RPMI7951 (cell line): ENCODE measurements at regions not wholly inside any gene's neighbourhood (a gene's known extent, or its start where the extent isn't known, plus 50 kb on each side); places are given as distances from the start of the nearest gene placed in this dataset.

Experiments
- DNase-seq: peaks from one replicate; pipeline ENCODE4 v3.0.0-alpha.2; 2012; ENCODE audit warnings: low read depth

- DNase-seq, result no peak
Measured at GRCh38 chr2:217047209-217047608, 187.3 kb upstream of the TNP1 start.

- DNase-seq, result peak; percentile 38
Measured at GRCh38 chr2:217045700-217046475, 186.0 kb upstream of the TNP1 start.

- no peak for DNase-seq
Measured at GRCh38 chr2:217040099-217040498, 180.2 kb upstream of the TNP1 start.

- DNase-seq, result no peak
Measured at GRCh38 chr2:217038001-217038400, 178.1 kb upstream of the TNP1 start.

- DNase-seq, result no peak
Measured at GRCh38 chr2:217037353-217037752, 177.5 kb upstream of the TNP1 start.

GRCh38 chr2:217035967-217036366 lies 176.1 kb upstream of the TNP1 start:
- DNase-seq, result no peak

GRCh38 chr2:217033186-217033585 lies 173.3 kb upstream of the TNP1 start:
- DNase-seq, result no peak

- no peak for DNase-seq
Measured at GRCh38 chr2:217031445-217031844, 171.6 kb upstream of the TNP1 start.

GRCh38 chr2:217030081-217030480 lies 170.2 kb upstream of the TNP1 start:
- no peak for DNase-seq

- no peak for DNase-seq
Measured at GRCh38 chr2:217028128-217028527, 168.3 kb upstream of the TNP1 start.

- DNase-seq, result no peak
Measured at GRCh38 chr2:217027414-217027813, 167.6 kb upstream of the TNP1 start.

- no peak for DNase-seq
Measured at GRCh38 chr2:217026569-217026968, 166.7 kb upstream of the TNP1 start.

GRCh38 chr2:217026161-217026560 lies 166.3 kb upstream of the TNP1 start:
- DNase-seq, result no peak

GRCh38 chr2:217023611-217024010 lies 163.7 kb upstream of the TNP1 start:
- no peak for DNase-seq

- no peak for DNase-seq
Measured at GRCh38 chr2:217017456-217018252, 157.8 kb upstream of the TNP1 start.

GRCh38 chr2:217016796-217017419 lies 157.0 kb upstream of the TNP1 start:
- DNase-seq, result no peak

GRCh38 chr2:217014328-217015105 lies 154.7 kb upstream of the TNP1 start:
- DNase-seq, result no peak

GRCh38 chr2:217013926-217014325 lies 154.1 kb upstream of the TNP1 start:
- DNase-seq, result no peak

- DNase-seq, result no peak
Measured at GRCh38 chr2:217011576-217011975, 151.7 kb upstream of the TNP1 start.

- no peak for DNase-seq
Measured at GRCh38 chr2:217010173-217010572, 150.3 kb upstream of the TNP1 start.

- no peak for DNase-seq
Measured at GRCh38 chr2:217008794-217009193, 148.9 kb upstream of the TNP1 start.

GRCh38 chr2:217006217-217006616 lies 146.4 kb upstream of the TNP1 start:
- no peak for DNase-seq
